K562 (cell line): ENCODE measurements at regions not wholly inside any gene's neighbourhood (a gene's known extent, or its start where the extent isn't known, plus 50 kb on each side); places are given as distances from the start of the nearest gene placed in this dataset.

Experiments
- MYC ChIP-seq, 2 experiments: fragments of 250-450 bp in 1 of 2; sonication (Bioruptor Pico) in 1 of 2; IDR thresholded peaks; 2 replicates each; pipeline versions ENCODE4 v1.5.1 to v1.6.1; 2012 to 2021; ENCODE audit warnings: low read depth in 2 of 2, borderline replicate concordance in 1 of 2, improper control_type of control experiment in 1 of 2, low read length in 1 of 2, mild to moderate bottlenecking in 1 of 2, moderate library complexity in 1 of 2
- ZKSCAN1 ChIP-seq: fragments of 150-350 bp; IDR thresholded peaks from 2 replicates; pipeline ENCODE4 v1.6.1; 2016; ENCODE audit warnings: low read depth, low read length

DNA sequence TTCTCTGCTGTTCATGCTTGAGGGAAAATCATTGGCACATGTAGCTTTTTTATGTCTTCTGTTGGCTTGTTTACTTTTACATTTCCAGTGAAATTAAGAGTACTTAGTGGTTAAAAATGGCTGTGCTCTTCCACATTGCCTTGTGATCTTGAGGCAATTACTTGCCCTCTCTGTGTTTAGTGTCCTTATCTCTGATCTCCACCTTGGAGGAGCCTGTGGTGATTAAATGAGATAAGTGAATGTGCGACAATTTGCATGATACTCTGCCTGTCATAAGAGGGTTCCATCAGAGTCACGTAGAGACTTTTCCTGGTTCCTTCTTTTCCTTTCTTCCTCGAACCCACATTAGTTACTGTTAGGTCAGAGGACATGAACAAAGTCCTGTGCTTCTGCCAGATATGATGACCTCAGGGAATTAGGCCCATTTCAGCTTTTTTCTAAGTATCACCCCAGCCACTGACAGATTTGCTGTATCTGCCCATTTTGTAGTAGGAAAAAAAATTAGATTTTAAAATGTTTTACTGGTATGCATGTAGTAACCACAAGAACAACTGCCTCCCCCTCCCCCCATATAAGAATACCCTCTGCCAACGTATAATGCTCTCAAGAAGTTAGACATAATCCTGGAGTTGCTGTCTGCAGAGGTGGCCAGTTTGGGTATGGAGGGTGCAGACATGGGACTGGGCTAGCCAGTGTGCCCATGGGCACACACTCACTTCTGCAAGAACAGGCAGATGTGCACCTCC lies 51.9 kb downstream of the TET3 start:
- peak; percentile 27; the same call in 1 of the 2 replicates for TF ChIP-seq MYC (IDR thresholded peaks at IDR 0.05; ENCODE audit: low read depth, low read length)
- no peak for TF ChIP-seq MYC (CRISPR knock-in tag; IDR thresholded peaks at IDR 0.05; ENCODE audit: borderline replicate concordance, low read depth)
- TF ChIP-seq ZKSCAN1: no peak
